BJ (cell line): ENCODE measurements at regions not wholly inside any gene's neighbourhood (a gene's known extent, or its start where the extent isn't known, plus 50 kb on each side); places are given as distances from the start of the nearest gene placed in this dataset.

ENCODE experiments used
- CTCF ChIA-PET: fragments of 350-600 bp; formaldehyde crosslinking; extraction: SDS; loops from one replicate; lab custom pipeline; 2021; ENCODE audit warnings: antibody characterized with exemption, inconsistent platforms; lab: Yijun Ruan, JAX
- POLR2A ChIA-PET: fragments of 300-600 bp; sonication (Branson Sonifier 250); formaldehyde crosslinking; extraction: SDS; loops from one replicate; lab custom pipeline; 2021; ENCODE audit warnings: antibody characterized with exemption; lab: Charles Lee
- DNase-seq: peaks from one replicate; pipeline ENCODE4 v3.0.0-alpha.2; 2011; ENCODE audit warnings: low read depth
- H3K27me3 ChIP-seq: 2 replicates; pipeline ENCODE4 v1.6.0; 2011; ENCODE audit warnings: low read length; ENCODE audit not compliant: control insufficient read depth, insufficient read depth
- H3K36me3 ChIP-seq: 2 replicates; pipeline ENCODE4 v1.5.1; 2011; ENCODE audit warnings: low read length; ENCODE audit not compliant: control insufficient read depth, insufficient read depth
- H3K4me3 ChIP-seq: 2 replicates; pipeline ENCODE4 v1.5.1; 2011; ENCODE audit warnings: low read depth, mild to moderate bottlenecking, control low read depth, low read length
- TF ChIP-seq, protein P1 (sequence below): IDR thresholded peaks from 2 replicates; pipeline ENCODE4 v1.5.1; 2011; ENCODE audit warnings: low read depth, mild to moderate bottlenecking, control low read depth, inconsistent platforms, low read length, moderate library complexity; ENCODE audit not compliant: insufficient read depth

DNA sequence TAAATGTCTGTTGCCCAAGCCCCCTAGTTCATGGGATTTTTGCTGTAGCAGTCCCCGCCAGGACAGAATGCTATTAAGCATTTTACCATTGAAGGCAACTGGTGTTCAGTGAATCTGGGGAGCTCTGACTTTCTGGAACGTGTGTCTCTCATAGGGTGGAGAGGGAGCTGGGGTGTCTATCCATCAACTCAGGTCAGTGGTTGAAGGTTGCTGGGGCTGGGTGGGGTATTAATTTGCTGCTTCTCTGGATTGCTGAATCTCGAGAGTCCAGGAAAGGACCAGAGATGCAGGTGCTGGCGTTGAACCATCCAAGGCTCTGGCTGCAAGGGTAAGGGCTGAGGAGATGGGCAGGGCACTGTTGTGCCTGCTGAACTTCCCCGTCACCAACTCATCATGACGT lies 66.8 kb upstream of the NCK2 start:
- CTCF ChIA-PET, result interaction anchor here (1.1 kb wide), 1 partner anchor 9 kb away, joined by 3 read pairs; no protein-coding TSS in a partner anchor
- Histone ChIP-seq H3K27me3 (no peaks in the 10 kb centered on the region; the same call in 1 of the 2 replicates), H3K4me3 (no peak overlapping the region), H3K36me3 (no peaks in the 10 kb centered on the region)
- TF ChIP-seq, protein P1, sequence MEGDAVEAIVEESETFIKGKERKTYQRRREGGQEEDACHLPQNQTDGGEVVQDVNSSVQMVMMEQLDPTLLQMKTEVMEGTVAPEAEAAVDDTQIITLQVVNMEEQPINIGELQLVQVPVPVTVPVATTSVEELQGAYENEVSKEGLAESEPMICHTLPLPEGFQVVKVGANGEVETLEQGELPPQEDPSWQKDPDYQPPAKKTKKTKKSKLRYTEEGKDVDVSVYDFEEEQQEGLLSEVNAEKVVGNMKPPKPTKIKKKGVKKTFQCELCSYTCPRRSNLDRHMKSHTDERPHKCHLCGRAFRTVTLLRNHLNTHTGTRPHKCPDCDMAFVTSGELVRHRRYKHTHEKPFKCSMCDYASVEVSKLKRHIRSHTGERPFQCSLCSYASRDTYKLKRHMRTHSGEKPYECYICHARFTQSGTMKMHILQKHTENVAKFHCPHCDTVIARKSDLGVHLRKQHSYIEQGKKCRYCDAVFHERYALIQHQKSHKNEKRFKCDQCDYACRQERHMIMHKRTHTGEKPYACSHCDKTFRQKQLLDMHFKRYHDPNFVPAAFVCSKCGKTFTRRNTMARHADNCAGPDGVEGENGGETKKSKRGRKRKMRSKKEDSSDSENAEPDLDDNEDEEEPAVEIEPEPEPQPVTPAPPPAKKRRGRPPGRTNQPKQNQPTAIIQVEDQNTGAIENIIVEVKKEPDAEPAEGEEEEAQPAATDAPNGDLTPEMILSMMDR, result no peak
- DNase-seq, result no peak
- POLR2A ChIA-PET, result no interaction called here

DNA sequence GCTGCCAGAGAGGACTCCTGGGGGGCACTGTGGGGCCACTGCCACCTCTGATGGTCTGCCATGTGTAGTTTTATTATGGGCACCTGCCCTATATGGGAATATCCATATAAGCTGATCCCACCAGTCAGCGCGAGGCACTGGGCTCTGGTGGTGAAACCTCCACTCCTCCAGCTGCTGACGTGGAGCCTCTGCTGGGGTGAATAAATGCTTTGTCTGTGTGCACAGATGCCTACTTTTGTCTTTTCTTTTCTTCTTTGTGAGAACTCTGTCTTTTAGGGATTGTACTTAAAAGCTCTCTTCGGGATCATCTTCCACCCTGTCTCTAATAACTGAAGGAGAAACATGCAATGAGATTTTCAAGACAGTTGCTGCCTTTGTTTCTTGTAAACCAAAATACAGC lies 68.9 kb upstream of the NCK2 start:
- TF ChIP-seq, protein P1, result no peak
- DNase-seq, result no peak
- Histone ChIP-seq H3K27me3 (no peaks in the 10 kb centered on the region), H3K4me3 (no peak overlapping the region), H3K36me3 (no peaks in the 10 kb centered on the region)
- POLR2A ChIA-PET, result no interaction called here
- CTCF ChIA-PET, result interaction anchor here (0.5 kb wide), 1 partner anchor 255 kb away, joined by 3 read pairs; no protein-coding TSS in a partner anchor

DNA sequence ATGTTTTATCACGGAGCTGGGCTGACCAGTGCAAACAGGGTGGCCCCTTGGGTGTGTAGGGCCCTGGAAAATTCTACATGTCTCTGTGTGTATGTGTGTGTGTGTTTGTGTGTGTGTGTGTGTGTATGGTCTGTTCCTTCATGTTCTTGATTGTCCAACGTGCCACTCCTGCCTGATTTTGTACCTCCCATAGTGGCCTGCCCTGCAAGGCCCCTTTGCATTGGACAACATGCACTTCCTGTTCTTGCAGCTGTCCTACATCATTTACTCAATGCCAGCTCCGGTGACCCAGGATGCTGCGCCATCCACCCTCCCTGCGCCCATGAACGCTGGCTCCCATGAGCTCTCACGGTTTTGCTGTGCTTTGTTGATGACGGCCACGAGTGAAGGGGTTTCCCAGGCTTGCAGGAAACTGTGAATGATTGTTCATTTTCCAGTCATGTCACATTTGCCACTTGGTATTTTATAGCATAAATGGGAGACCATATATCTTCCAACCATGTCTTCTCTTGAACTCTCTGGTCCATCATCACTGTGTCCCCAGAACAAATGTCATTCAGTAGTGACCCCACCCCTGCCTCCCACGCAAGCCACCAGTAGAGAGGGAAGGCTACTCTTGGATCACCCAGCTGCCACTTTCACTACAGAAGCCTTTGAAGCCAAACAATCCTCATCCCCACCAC lies 69.7 kb upstream of the NCK2 start:
- CTCF ChIA-PET, result no interaction called here
- POLR2A ChIA-PET, result no interaction called here
- TF ChIP-seq, protein P1, result no peak
- no peaks in the 10 kb centered on the region for H3K36me3 ChIP-seq
- DNase-seq, result no peak
- no peaks in the 10 kb centered on the region for H3K27me3 ChIP-seq
- H3K4me3 ChIP-seq, result no peak overlapping the region

DNA sequence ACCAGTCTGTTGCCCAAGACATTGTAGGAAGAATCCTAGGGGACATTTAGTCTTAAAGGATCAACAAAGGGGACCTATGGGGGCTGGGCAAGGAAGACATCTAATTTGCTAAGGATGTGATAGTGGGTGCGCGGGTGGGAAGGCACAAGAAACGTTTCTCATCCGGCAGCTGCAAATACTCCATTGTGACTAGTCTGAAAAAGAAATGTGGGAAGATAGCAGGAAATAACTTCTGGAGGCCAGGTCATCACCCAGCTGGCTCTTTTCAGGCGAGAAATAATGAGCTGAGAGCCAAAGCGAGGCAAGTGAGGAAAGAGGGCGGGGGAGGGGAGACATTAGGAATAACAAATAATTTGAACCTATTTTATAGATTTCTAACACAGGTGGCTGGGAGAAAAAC lies 70.3 kb upstream of the NCK2 start:
- Histone ChIP-seq H3K4me3 (no peak overlapping the region), H3K27me3 (no peaks in the 10 kb centered on the region), H3K36me3 (no peaks in the 10 kb centered on the region)
- CTCF ChIA-PET, result no interaction called here
- POLR2A ChIA-PET, result no interaction called here
- no peak for DNase-seq
- TF ChIP-seq, protein P1, result no peak

DNA sequence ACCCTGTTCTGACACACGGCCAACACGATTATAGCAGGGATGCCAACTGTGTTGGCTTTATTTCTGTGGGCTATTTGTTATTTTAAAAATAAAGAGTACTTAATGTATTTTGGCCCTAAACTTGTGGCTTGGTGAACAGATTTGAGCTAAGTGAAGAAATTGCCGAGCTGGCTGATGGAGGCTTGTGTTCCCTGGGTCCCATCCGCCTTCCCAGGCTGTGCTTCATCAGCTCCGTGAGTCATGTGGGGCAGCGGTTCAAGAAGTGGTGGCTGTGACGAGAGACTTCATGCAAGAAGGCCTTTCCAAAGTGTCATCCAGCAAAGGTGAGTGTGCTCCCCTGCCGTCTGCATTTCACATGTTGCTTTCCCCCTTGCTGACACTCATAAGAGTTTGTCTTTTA lies 73.6 kb upstream of the NCK2 start:
- H3K4me3 ChIP-seq, result no peak overlapping the region
- no peaks in the 10 kb centered on the region for H3K36me3 ChIP-seq
- CTCF ChIA-PET, result no interaction called here
- TF ChIP-seq, protein P1, result no peak
- DNase-seq, result no peak
- no peaks in the 10 kb centered on the region for H3K27me3 ChIP-seq
- POLR2A ChIA-PET, result no interaction called here
